ENCODE measurements at regions not wholly inside any gene's neighbourhood (a gene's known extent, or its start where the extent isn't known, plus 50 kb on each side); places are given as distances from the start of the nearest gene placed in this dataset.
"Not testable (repeated sequence)": the region's sequence is repeated elsewhere in the genome, so short reads cannot be mapped to it uniquely, and the experiment has no call there.

DNA sequence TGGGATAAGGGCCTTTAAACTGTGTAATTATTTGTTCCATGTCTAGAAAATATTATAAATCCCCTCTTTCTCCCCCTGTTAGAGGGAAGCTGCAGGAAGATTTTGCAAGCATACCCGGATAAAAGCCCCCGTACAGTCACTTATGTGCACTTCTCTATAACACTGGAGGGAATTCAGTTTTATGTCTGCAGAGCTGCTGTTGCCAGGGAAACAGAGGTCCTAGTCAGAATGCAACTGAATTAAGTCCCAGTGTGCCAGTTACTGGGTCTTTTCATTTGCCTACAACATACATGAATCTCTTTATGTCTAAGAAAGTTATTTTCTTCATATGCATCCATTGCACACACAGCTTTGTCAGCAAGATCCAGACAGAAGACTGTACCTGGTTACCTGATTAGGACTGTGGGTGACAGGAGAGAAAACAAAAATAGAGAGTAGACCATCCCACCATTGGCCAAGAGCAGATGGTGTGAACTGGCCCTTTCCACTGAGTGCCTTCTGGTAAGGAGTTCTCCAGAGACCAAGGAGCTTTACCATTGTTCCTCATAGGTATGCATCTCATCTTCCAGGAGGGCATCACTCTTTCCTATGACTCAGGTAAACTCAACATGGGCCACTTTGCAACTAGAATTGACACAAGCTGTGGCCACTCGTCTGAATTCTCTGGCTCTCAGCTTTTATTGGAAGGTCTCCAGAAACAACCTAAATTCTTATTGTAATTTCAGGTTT lies 180.8 kb upstream of the PHACTR1 start:
- no peak overlapping the region for H3K4me3 ChIP-seq (ENCODE audit: low read length)
- no peak for DNase-seq (ENCODE audit: low read depth)
- TF ChIP-seq, protein P1, sequence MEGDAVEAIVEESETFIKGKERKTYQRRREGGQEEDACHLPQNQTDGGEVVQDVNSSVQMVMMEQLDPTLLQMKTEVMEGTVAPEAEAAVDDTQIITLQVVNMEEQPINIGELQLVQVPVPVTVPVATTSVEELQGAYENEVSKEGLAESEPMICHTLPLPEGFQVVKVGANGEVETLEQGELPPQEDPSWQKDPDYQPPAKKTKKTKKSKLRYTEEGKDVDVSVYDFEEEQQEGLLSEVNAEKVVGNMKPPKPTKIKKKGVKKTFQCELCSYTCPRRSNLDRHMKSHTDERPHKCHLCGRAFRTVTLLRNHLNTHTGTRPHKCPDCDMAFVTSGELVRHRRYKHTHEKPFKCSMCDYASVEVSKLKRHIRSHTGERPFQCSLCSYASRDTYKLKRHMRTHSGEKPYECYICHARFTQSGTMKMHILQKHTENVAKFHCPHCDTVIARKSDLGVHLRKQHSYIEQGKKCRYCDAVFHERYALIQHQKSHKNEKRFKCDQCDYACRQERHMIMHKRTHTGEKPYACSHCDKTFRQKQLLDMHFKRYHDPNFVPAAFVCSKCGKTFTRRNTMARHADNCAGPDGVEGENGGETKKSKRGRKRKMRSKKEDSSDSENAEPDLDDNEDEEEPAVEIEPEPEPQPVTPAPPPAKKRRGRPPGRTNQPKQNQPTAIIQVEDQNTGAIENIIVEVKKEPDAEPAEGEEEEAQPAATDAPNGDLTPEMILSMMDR (IDR thresholded peaks at IDR 0.05; ENCODE audit: insufficient read depth, low read depth, low read length, missing control alignments), result no peak

DNA sequence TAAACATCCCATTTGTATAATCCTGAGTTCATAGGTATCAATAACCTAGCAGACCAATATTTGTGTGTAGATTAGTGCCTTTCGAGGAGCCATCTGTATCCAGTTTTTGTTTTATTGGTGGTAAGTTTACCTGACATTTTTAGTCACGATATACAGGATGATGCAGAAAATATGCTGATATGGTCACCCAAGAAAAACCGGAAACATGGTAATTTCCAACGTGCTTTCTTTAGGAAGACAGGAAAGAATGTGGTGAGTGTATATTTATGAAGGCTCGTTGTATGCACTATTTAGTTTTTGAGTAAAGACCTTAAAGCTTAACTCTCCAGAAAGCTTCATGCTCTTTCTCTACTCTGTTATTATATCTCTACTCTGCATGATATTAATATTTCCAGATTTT lies 180.2 kb upstream of the PHACTR1 start:
- no peak for DNase-seq (ENCODE audit: low read depth)
- TF ChIP-seq, protein P1 (IDR thresholded peaks at IDR 0.05; ENCODE audit: insufficient read depth, low read depth, low read length, missing control alignments), result no peak
- no peak overlapping the region for H3K4me3 ChIP-seq (ENCODE audit: low read length)

DNA sequence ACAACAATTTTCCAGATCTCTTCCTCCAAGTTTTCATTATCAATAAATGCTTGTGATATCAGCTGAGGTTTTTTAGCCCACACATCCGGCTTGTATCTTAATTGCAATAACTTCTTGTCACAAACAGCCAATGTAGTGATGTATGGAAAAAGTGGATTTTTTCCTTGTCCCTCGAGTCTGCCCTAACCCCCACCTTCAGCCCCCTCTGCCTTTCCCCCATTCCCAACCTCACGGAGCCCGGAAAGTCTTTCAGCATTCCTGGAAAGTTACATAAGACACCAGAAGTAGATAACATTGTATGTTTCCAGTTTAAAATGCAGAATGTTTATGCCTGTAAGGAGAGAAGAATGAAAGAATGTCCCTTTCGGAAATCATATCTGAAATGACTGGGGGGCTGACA lies 179.2 kb upstream of the PHACTR1 start:
- H3K4me3 ChIP-seq (ENCODE audit: low read length), result no peak overlapping the region
- TF ChIP-seq, protein P1 (IDR thresholded peaks at IDR 0.05; ENCODE audit: insufficient read depth, low read depth, low read length, missing control alignments), result no peak
- DNase-seq (ENCODE audit: low read depth), result no peak

DNA sequence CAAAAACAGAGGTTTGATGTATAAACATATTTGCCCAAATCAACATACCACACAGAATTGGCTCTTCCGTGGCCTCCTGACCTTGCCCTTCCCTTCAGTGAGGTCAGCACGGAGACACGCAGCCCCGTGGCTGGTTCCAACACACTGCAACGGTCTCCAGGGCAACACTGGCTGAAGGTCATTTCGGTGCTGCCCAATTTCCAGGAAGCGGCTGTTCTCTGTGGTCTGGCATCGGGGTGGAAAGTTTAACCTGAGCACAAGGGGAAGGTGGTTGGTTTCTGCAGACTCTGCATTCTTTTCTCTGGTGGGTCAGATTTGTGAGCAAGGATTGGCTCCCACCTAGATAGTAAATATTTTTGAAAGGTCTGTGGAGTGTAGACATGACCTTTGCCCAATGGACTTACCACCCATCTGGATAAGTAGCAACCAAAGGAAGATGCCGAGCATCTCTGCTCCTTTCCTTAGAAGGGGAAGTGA lies 177.6 kb upstream of the PHACTR1 start:
- H3K4me3 ChIP-seq (ENCODE audit: low read length), result no peak overlapping the region
- TF ChIP-seq, protein P1 (IDR thresholded peaks at IDR 0.05; ENCODE audit: insufficient read depth, low read depth, low read length, missing control alignments), result no peak
- DNase-seq (ENCODE audit: low read depth), result no peak

DNA sequence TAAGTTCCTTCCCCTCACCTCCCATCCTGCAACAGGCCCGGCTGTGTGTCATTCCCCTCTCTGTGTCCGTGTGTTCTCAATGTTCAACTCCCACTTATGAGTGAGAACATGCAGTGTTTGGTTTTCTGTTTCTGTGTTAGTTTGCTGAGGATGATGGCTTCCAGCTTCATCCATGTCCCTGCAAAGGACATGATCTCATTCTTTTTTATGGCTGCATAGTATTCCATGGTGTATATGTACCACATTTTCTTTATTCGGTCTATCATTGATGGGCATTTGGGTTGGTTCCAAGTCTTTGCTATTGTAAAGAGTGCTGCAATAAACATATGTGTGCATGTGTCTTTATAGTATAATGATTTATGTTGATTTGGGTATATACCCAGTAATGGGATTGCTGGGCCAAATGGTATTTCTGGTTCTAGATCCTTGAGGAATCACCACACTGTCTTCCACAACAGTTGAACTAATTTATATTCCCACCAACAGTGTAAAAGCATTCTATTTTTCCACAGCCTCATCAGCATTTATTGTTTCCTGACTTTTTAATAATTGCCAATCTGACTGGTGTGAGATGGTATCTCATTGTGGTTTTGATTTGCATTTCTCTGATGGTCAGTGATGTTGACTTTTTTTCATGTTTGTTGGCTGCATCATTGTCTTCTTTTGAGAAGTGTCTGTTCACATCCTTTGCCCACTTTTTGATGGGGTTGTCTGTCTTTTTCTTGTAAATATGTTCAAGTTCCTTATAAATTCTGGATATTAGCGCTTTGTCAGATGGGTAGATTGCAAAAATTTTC lies 174.1 kb upstream of the PHACTR1 start:
- H3K4me3 ChIP-seq (ENCODE audit: low read length); DNase-seq (ENCODE audit: low read depth): not testable (repeated sequence)

DNA sequence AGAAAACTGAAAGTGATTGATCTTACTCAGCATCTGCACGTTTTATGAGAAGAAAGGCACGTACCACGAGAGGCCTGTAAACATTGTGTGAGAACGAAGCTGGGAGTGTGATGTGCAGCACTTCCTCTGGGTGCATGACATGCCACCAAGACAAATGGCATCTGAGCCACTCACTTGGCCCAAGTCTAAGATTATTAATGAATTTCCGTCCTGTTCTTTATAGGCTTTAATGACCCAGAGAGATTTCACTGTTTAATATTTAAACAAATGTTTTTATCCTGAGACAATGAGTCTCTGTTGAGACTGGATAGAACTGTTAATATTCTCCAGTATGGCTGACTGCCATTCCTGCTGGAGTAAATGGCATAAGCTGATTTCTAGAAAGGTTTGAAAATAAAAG lies 172.6 kb upstream of the PHACTR1 start:
- TF ChIP-seq, protein P1 (IDR thresholded peaks at IDR 0.05; ENCODE audit: insufficient read depth, low read depth, low read length, missing control alignments), result no peak
- no peak for DNase-seq (ENCODE audit: low read depth)

DNA sequence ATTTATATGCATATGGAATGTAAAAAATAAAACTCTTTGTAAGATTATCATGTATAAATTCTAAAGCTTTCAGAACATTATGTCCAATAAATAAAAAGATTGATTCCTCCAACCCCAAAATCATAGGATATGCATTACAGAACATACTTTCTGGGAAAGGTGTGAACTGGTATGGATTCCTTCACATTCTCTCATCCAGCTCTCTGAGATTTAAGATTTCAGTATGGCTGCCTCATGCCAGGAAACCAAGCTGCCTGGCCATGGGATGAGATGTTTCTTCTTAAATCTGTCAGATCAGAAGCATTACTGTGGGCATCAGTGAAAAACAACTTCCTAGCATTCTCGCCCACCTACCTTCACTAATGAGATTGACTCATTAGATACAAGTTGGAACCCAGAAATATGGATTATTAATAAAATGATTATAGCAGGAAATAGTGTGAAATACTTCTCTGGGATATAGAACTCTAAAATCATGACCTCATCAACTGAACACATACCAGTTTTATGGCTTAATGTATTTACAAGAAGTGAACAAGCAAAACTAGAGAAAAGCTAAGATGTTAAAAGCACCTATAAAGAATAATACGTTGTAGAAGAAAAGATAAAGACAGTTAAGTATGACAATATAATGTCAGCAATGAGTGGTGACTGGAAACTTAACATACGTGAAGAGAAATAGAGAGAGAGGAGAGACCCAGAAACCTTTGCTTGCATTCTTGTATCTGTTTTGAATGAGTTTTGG lies 171.6 kb upstream of the PHACTR1 start:
- TF ChIP-seq, protein P1 (IDR thresholded peaks at IDR 0.05; ENCODE audit: insufficient read depth, low read depth, low read length, missing control alignments), result no peak
- DNase-seq (ENCODE audit: low read depth), result no peak
- no peak overlapping the region for H3K4me3 ChIP-seq (ENCODE audit: low read length)

More for the DNA sequence above, 172.6 kb upstream of the PHACTR1 start:
- H3K4me3 ChIP-seq (ENCODE audit: low read length), result no peak overlapping the region
